ENCODE measurements at regions not wholly inside any gene's neighbourhood (a gene's known extent, or its start where the extent isn't known, plus 50 kb on each side); places are given as distances from the start of the nearest gene placed in this dataset.
"Not testable (repeated sequence)": the region's sequence is repeated elsewhere in the genome, so short reads cannot be mapped to it uniquely, and the experiment has no call there.

DNA sequence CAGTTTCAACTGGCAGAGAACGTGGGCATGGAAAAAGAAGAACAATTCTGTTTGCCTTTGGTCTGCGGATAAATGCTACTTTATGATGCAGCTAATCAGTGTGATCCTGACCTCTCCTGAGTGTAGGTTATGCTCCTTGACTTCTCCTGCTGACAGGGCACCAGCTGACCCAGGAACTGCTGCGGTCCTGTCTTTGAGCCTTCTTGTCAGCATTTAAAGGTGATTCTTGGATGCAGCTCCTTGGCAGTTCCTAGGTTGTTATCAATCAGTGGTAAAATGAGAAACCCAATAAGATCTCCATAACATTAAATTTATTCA, 150.3 kb upstream of the FGF10 start:
- Mint-ChIP-seq H3K9me3 (peaks cover 0 to 5% (median 2%) of the 10 kb centered on the region in 7 donors), H3K4me3 (no peak overlapping the region)
- no peaks in the 10 kb centered on the region for H3K4me1 ChIP-seq (ENCODE audit: control insufficient read depth, insufficient read depth, low read length, poor library complexity, severe bottlenecking)

DNA sequence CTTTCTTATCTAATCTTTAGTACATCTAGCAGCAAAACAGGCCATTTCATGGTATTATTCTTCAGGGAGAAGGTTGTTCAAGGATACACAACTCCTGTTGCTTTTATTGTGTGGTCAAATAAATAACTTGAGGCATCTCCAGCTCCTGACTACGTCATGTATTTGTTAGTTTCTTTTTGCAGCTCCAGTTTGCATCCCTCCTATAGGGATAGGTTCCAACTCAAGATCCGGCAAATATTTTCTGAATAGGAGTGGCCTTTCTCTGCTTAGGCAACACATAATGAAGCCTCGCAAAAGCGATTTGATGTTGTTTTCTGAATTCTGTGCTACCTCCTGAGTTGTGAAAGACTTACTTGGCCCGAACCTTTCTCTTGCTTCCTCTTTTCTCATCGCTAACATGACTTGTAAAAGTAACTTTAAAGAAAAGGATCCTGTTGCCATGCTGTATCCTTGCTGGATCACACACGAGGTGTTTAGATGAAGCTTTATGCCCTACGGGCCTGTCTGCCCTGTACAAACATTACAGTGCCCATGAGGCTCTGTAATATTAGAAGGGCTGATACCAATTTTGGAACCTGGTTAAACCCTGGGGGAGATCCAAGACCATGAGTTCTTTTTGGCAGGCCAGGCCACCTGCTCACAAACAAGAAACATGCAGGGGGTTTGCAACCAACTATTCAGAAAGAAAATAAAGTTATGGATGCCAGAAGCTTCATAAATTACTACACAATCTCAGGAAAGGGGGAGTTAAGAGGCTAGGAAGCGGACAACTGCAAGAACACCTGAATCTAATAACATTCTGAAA, 149.8 kb upstream of the FGF10 start:
- H3K4me1 Mint-ChIP-seq, result no peaks in the 10 kb centered on the region
- Histone ChIP-seq H3K4me3 (ENCODE audit: low read depth, low read length) (no peak overlapping the region), H3K27me3 (ENCODE audit: control insufficient read depth, insufficient read depth, low read length) (no peaks in the 10 kb centered on the region), H3K9me3 (ENCODE audit: control insufficient read depth in 2 of 2, low read length in 2 of 2) (no peaks in the 10 kb centered on the region), H3K36me3 (ENCODE audit: control insufficient read depth, insufficient read depth, low read length) (no peaks in the 10 kb centered on the region), H3K27ac (ENCODE audit: insufficient read depth, low read length, poor library complexity, severe bottlenecking) (no peak overlapping the region), H3K4me1 (ENCODE audit: control insufficient read depth, insufficient read depth, low read length, poor library complexity, severe bottlenecking) (no peaks in the 10 kb centered on the region)
- H3K36me3 Mint-ChIP-seq, result no peaks in the 10 kb centered on the region
- H3K27me3 Mint-ChIP-seq, result no peaks in the 10 kb centered on the region
- peaks cover 0 to 5% (median 2%) of the 10 kb centered on the region in 7 donors for H3K9me3 Mint-ChIP-seq
- DNase-seq (no peak), ATAC-seq (ENCODE audit: low read depth in 2 of 2) (no peak)
- H3K4me3 Mint-ChIP-seq, result no peak overlapping the region
- H3K27ac Mint-ChIP-seq, result no peak overlapping the region

More for the DNA sequence above, 150.3 kb upstream of the FGF10 start:
- Histone ChIP-seq H3K9me3 (ENCODE audit: control insufficient read depth in 2 of 2, low read length in 2 of 2) (no peaks in the 10 kb centered on the region), H3K4me3 (ENCODE audit: low read depth, low read length) (no peak overlapping the region), H3K27ac (ENCODE audit: insufficient read depth, low read length, poor library complexity, severe bottlenecking) (no peak overlapping the region), H3K27me3 (ENCODE audit: control insufficient read depth, insufficient read depth, low read length) (no peaks in the 10 kb centered on the region), H3K36me3 (ENCODE audit: control insufficient read depth, insufficient read depth, low read length) (no peaks in the 10 kb centered on the region)
- Mint-ChIP-seq H3K4me1 (no peaks in the 10 kb centered on the region), H3K27me3 (no peaks in the 10 kb centered on the region), H3K27ac (no peak overlapping the region), H3K36me3 (no peaks in the 10 kb centered on the region)
- DNase-seq (no peak), ATAC-seq (ENCODE audit: low read depth in 2 of 2) (no peak)

DNA sequence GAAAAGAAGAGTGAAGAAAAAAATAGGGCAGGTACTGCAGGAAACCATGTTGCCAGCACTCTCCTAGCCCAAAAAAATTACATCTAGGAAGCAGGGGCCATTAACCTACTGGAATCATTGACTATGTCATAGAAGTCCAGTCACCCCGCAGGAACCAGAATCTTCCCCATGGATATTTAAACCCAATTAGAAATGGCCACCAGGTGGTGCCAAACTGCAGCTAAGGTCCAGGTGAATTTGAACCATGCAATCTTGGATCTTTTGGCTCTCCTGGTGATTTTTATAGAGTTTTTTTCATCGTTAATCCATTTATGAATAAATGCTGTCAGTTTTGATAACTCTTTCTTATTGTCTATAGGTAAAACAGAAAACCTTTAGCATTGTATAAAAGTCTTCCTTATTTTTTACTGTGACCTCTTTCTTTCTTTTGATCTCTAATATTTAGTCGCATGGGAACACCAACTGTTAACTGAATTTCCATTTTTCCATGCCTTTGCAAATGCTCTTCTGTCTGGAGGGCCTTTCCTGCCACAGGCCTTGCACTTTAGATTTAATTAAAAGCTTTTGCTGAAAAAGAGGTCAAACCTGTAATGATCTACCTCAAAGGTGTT, 147.5 kb upstream of the FGF10 start:
- H3K36me3 Mint-ChIP-seq, result no peaks in the 10 kb centered on the region
- peak in 1 of 3 donors; percentile 10 for DNase-seq
- no peaks in the 10 kb centered on the region for H3K4me1 Mint-ChIP-seq

GRCh38 chr5:44535621-44536020, 146.4 kb upstream of the FGF10 start:
- Histone ChIP-seq H3K27ac (ENCODE audit: insufficient read depth, low read length, poor library complexity, severe bottlenecking) (no peak overlapping the region), H3K36me3 (ENCODE audit: control insufficient read depth, insufficient read depth, low read length) (no peaks in the 10 kb centered on the region), H3K4me3 (ENCODE audit: low read depth, low read length) (no peak overlapping the region), H3K9me3 (ENCODE audit: control insufficient read depth in 2 of 2, low read length in 2 of 2) (no peaks in the 10 kb centered on the region), H3K27me3 (ENCODE audit: control insufficient read depth, insufficient read depth, low read length) (no peaks in the 10 kb centered on the region), H3K4me1 (ENCODE audit: control insufficient read depth, insufficient read depth, low read length, poor library complexity, severe bottlenecking) (no peaks in the 10 kb centered on the region)
- Mint-ChIP-seq H3K36me3 (no peaks in the 10 kb centered on the region), H3K9me3 (peaks cover 0 to 5% (median 0%) of the 10 kb centered on the region in 7 donors), H3K4me1 (no peaks in the 10 kb centered on the region), H3K27me3 (no peaks in the 10 kb centered on the region), H3K4me3 (no peak overlapping the region), H3K27ac (no peak overlapping the region)
- no peak for DNase-seq
- no peak for ATAC-seq (ENCODE audit: low read depth in 2 of 2)

More for the DNA sequence above, 147.5 kb upstream of the FGF10 start:
- Mint-ChIP-seq H3K27ac (no peak overlapping the region), H3K4me3 (no peak overlapping the region), H3K27me3 (no peaks in the 10 kb centered on the region), H3K9me3 (peaks cover 0 to 5% (median 0%) of the 10 kb centered on the region in 7 donors)
- no peak for ATAC-seq (ENCODE audit: low read depth in 2 of 2)
- Histone ChIP-seq H3K4me1 (ENCODE audit: control insufficient read depth, insufficient read depth, low read length, poor library complexity, severe bottlenecking) (no peaks in the 10 kb centered on the region), H3K27ac (ENCODE audit: insufficient read depth, low read length, poor library complexity, severe bottlenecking) (no peak overlapping the region), H3K4me3 (ENCODE audit: low read depth, low read length) (no peak overlapping the region), H3K27me3 (ENCODE audit: control insufficient read depth, insufficient read depth, low read length) (no peaks in the 10 kb centered on the region), H3K36me3 (ENCODE audit: control insufficient read depth, insufficient read depth, low read length) (no peaks in the 10 kb centered on the region), H3K9me3 (ENCODE audit: control insufficient read depth in 2 of 2, low read length in 2 of 2) (no peaks in the 10 kb centered on the region)

DNA sequence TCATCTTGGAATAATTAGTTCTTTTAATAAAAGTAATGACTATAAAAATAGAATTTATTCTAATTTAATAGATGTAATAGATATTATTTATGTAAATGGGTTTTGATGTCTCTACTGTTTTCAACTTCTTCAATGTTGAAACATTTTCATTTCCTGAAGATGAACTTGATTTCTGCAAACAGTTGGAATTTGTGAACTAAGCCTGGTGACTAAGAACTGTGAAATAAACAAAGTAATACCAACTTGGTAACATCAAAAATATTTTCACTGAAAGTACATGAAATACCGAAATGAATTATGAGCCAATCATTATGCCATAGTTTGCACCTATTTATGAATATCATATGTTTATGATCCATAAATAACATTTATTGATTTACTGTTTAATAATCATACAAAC, 143.8 kb upstream of the FGF10 start:
- H3K4me1 Mint-ChIP-seq, result no peaks in the 10 kb centered on the region
- Histone ChIP-seq H3K9me3 (ENCODE audit: control insufficient read depth in 2 of 2, low read length in 2 of 2) (no peaks in the 10 kb centered on the region), H3K36me3 (ENCODE audit: control insufficient read depth, insufficient read depth, low read length) (no peaks in the 10 kb centered on the region), H3K4me1 (ENCODE audit: control insufficient read depth, insufficient read depth, low read length, poor library complexity, severe bottlenecking) (no peaks in the 10 kb centered on the region), H3K27ac (ENCODE audit: insufficient read depth, low read length, poor library complexity, severe bottlenecking) (no peak overlapping the region), H3K4me3 (ENCODE audit: low read depth, low read length) (no peak overlapping the region), H3K27me3 (ENCODE audit: control insufficient read depth, insufficient read depth, low read length) (no peaks in the 10 kb centered on the region)
- DNase-seq (no peak), ATAC-seq (ENCODE audit: low read depth in 2 of 2) (no peak)
- peaks cover 0 to 6% (median 3%) of the 10 kb centered on the region in 7 donors for H3K9me3 Mint-ChIP-seq
- H3K4me3 Mint-ChIP-seq, result no peak overlapping the region
- H3K36me3 Mint-ChIP-seq, result no peaks in the 10 kb centered on the region
- H3K27me3 Mint-ChIP-seq, result no peaks in the 10 kb centered on the region
- no peak overlapping the region for H3K27ac Mint-ChIP-seq

- not testable (repeated sequence) for H3K9me3 ChIP-seq (ENCODE audit: control insufficient read depth in 2 of 2, low read length in 2 of 2); ATAC-seq (ENCODE audit: low read depth in 2 of 2); H3K27me3 Mint-ChIP-seq; H3K36me3 Mint-ChIP-seq; DNase-seq; H3K4me3 Mint-ChIP-seq; H3K4me1 ChIP-seq (ENCODE audit: control insufficient read depth, insufficient read depth, low read length, poor library complexity, severe bottlenecking); H3K4me3 ChIP-seq (ENCODE audit: low read depth, low read length); H3K36me3 ChIP-seq (ENCODE audit: control insufficient read depth, insufficient read depth, low read length); H3K27ac Mint-ChIP-seq; H3K9me3 Mint-ChIP-seq; H3K27me3 ChIP-seq (ENCODE audit: control insufficient read depth, insufficient read depth, low read length); H3K4me1 Mint-ChIP-seq; H3K27ac ChIP-seq (ENCODE audit: insufficient read depth, low read length, poor library complexity, severe bottlenecking)
Measured at GRCh38 chr5:44531756-44532155, 142.5 kb upstream of the FGF10 start.

DNA sequence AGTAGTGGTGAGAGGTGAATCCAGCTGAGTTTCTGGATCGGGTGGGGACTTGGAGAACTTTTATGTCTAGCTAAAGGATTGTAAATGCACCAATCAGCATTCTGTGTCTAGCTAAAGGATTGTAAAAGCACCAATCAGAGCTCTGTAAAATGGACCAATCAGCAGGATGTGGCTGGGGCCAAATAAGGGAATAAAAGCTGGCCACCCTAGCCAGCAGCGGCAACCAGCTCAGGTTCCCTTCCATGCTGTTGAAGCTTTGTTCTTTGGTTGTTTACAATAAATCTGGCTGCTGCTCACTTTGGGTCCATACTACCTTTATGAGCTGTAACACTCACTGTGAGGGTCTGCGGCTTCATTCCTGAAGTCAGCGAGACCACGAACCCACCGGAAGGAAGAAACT, 141.6 kb upstream of the FGF10 start:
- H3K4me3 Mint-ChIP-seq; H3K27me3 Mint-ChIP-seq; H3K4me3 ChIP-seq (ENCODE audit: low read depth, low read length); H3K27me3 ChIP-seq (ENCODE audit: control insufficient read depth, insufficient read depth, low read length); H3K4me1 Mint-ChIP-seq; H3K4me1 ChIP-seq (ENCODE audit: control insufficient read depth, insufficient read depth, low read length, poor library complexity, severe bottlenecking); H3K9me3 Mint-ChIP-seq; H3K27ac Mint-ChIP-seq; H3K36me3 ChIP-seq (ENCODE audit: control insufficient read depth, insufficient read depth, low read length); H3K27ac ChIP-seq (ENCODE audit: insufficient read depth, low read length, poor library complexity, severe bottlenecking); H3K9me3 ChIP-seq (ENCODE audit: control insufficient read depth in 2 of 2, low read length in 2 of 2); H3K36me3 Mint-ChIP-seq; DNase-seq; ATAC-seq (ENCODE audit: low read depth in 2 of 2): not testable (repeated sequence)

GRCh38 chr5:44511596-44511995, 122.4 kb upstream of the FGF10 start:
- no peaks in the 10 kb centered on the region for H3K9me3 ChIP-seq (ENCODE audit: control insufficient read depth in 2 of 2, low read length in 2 of 2)
- no peaks in the 10 kb centered on the region for H3K36me3 Mint-ChIP-seq
- H3K36me3 ChIP-seq (ENCODE audit: control insufficient read depth, insufficient read depth, low read length), result no peaks in the 10 kb centered on the region
- DNase-seq (no peak), ATAC-seq (ENCODE audit: low read depth in 2 of 2) (no peak)
- no peak overlapping the region for H3K4me3 ChIP-seq (ENCODE audit: low read depth, low read length)
- H3K4me1 ChIP-seq (ENCODE audit: control insufficient read depth, insufficient read depth, low read length, poor library complexity, severe bottlenecking), result no peaks in the 10 kb centered on the region
- H3K4me1 Mint-ChIP-seq, result no peaks in the 10 kb centered on the region
- H3K27ac Mint-ChIP-seq, result no peak overlapping the region
- H3K27me3 ChIP-seq (ENCODE audit: control insufficient read depth, insufficient read depth, low read length), result no peaks in the 10 kb centered on the region
- no peak overlapping the region for H3K27ac ChIP-seq (ENCODE audit: insufficient read depth, low read length, poor library complexity, severe bottlenecking)
- no peaks in the 10 kb centered on the region for H3K27me3 Mint-ChIP-seq
- peaks cover 0 to 3% (median 0%) of the 10 kb centered on the region in 7 donors for H3K9me3 Mint-ChIP-seq
- H3K4me3 Mint-ChIP-seq, result no peak overlapping the region

Data from CD4-positive, CD25-positive, alpha-beta regulatory T cell (primary cell).